ENCODE measurements at regions not wholly inside any gene's neighbourhood (a gene's known extent, or its start where the extent isn't known, plus 50 kb on each side); places are given as distances from the start of the nearest gene placed in this dataset.
A peak's percentile ranks its signal among the peaks of the same experiment; 100 is the strongest.
"Not testable (repeated sequence)": the region's sequence is repeated elsewhere in the genome, so short reads cannot be mapped to it uniquely, and the experiment has no call there.

- no peak for DNase-seq (ENCODE audit: low read depth)
- in situ Hi-C loops (cut with HindIII; ENCODE audit: low pct_unique_long_range_greater_than_20kb, low sequenced_read_pairs) = no loop called here
Observed at GRCh38 chr4:59540311-59540710, 1659.8 kb upstream of the ADGRL3 start.

- in situ Hi-C loops (cut with HindIII; ENCODE audit: low pct_unique_long_range_greater_than_20kb, low sequenced_read_pairs) = no loop called here
- DNase-seq (ENCODE audit: low read depth) = peak; percentile 31
Observed at GRCh38 chr4:59553063-59553720, 1646.9 kb upstream of the ADGRL3 start.

DNA sequence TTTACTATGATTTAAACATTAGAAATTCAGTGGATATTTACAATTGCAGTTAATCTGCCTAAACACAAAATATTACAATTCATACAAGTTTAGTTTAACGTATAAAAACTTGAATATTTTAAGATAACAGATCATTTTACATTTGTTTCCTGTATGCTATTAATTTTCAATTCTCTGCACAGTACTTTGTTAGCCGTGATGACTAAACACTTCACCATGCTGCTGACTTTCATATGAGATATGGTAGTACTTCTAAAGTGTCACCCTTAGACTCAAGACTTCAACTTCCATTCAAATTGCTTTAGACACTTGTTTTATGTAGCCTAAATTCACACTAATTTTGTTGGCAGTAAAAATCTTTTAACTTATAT lies 1646.4 kb upstream of the ADGRL3 start:
- DNase-seq (ENCODE audit: low read depth) = no peak
- in situ Hi-C loops (cut with HindIII; ENCODE audit: low pct_unique_long_range_greater_than_20kb, low sequenced_read_pairs) = no loop called here

- in situ Hi-C loops (cut with HindIII; ENCODE audit: low pct_unique_long_range_greater_than_20kb, low sequenced_read_pairs); DNase-seq (ENCODE audit: low read depth): not testable (repeated sequence)
Observed at GRCh38 chr4:59556191-59556590, 1643.9 kb upstream of the ADGRL3 start.

DNA sequence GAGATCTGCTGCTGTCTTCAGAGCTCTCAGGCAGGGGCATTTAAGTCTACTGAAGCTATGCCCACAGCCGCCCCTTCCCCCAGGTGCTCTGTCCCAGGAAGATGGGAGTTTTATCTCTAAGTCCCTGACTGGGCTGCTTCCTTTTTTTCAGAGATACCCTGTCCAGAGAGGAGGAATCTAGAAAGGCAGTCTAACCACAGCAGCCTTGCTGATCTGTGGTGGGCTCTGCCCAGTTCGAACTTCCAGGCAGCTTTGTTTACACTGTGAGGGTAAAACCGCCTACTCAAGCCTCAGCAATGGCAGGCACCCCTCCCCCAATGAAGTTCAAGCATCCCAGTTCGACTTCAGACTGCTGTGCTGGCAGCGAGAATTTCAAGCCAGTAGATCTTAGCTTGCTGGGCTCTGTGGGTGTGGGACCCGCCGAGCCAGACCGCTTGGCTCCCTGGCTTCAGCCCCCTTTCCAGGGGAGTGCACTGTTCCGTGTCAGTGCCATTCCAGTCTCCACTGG lies 1639.9 kb upstream of the ADGRL3 start:
- DNase-seq (ENCODE audit: low read depth); in situ Hi-C loops (cut with HindIII; ENCODE audit: low pct_unique_long_range_greater_than_20kb, low sequenced_read_pairs): not testable (repeated sequence)

GRCh38 chr4:59565836-59566235 lies 1634.3 kb upstream of the ADGRL3 start:
- DNase-seq (ENCODE audit: low read depth) = no peak
- in situ Hi-C loops (cut with HindIII; ENCODE audit: low pct_unique_long_range_greater_than_20kb, low sequenced_read_pairs) = no loop called here

DNA sequence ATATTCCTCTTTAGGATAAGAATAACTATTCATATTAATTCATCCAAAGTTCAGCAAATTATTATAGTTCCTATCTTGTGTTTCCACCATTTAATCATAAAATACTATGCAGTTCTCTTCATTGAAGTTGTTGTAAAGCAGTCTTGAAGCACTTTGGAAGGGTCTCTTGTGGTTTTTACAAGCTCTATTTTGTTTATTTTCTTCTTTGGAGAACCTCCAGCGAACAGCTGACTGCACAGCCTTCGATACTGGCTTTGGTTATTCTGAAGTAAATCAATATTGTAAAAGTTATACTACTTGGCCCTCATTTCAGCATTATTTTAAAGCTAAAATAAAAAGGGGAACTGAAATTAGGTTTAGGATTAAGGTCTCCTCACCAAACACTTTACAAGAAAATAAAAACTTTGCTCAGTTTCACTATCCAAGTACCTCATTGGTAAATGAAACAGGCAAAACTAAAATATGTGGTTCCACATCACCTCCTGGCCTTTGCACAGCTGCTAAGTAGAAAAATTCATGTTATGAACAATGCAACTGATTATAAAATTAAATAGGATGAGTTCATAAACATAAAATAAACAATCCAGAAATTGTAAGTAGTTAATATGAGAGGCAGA lies 1629.2 kb upstream of the ADGRL3 start:
- no peak for DNase-seq (ENCODE audit: low read depth)
- in situ Hi-C loops (cut with HindIII; ENCODE audit: low pct_unique_long_range_greater_than_20kb, low sequenced_read_pairs) = no loop called here

GRCh38 chr4:59571805-59572430 lies 1628.2 kb upstream of the ADGRL3 start:
- no peak for DNase-seq (ENCODE audit: low read depth)
- in situ Hi-C loops (cut with HindIII; ENCODE audit: low pct_unique_long_range_greater_than_20kb, low sequenced_read_pairs) = no loop called here

DNA sequence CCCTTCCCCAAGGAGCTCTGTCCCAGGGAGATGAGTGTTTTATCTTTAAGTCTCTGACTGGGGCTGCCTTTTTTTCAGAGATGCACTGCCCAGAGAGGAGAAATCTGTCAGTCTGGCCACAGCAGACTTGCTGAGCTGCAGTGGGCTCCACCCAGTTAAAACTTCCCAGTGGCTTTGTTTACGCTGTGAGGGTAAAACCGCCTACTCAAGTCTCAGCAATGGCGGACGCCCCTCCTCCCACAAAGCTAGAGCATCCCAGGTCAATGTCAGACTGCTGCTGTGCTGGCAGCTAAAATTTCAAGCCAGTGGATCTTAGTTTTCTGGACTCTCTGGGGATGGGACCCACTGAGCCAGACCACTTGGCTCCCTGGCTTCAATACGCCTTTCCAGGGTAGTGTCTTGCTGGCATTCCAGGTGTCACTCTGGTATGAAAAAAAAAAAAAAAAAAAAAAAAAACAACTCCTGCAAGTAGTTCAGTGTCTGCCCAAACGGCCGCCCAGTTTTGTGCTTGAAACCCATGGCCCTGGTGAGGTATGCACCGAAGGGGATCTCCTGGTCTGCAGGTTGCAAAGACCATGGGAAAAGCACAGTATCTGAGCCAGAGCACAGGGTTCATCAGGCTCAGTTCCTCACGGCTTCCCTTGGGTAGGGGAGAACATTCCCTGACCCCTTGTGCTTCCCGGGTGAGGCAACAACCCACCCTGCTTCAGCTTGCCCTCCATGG lies 1616.1 kb upstream of the ADGRL3 start:
- no peak for DNase-seq (ENCODE audit: low read depth)
- in situ Hi-C loops (cut with HindIII; ENCODE audit: low pct_unique_long_range_greater_than_20kb, low sequenced_read_pairs) = no loop called here

DNA sequence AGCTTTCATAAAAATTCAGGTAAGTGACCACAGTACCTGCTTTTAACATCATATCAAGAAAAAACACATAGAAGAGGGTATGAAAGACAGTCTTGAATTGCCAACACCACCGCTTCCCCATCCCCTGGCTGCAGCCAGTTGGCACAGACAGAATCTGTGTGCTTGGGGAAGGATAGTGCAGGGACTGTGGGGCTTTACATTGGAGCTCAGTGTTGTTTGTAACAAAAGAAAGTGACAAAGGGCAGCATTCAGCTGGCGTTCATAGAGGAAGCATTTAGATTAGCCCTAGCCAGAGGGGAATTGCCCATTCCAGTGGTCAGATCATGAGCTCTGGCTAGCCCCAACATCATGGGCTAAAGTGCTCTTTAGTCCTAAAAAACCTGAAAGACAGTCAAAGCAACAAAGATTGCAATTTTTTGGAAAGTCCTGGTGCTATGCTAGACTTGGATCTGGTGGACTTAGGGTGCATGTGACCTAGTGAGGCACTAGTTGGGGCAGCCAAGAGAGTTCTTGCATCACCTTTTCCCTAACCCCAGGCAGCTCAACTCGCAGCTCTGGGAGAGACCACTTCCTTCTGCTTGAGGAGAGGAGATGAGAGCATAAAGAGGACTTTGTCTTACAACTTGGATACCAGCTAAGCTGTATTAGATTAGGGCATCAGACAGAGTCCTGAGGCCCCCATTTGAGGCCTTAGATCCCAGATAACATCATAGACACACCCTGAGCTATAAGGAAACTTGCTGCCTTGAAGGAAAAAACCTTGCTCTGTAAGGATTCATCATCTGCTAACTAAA lies 1602.4 kb upstream of the ADGRL3 start:
- DNase-seq (ENCODE audit: low read depth) = no peak
- in situ Hi-C loops (cut with HindIII; ENCODE audit: low pct_unique_long_range_greater_than_20kb, low sequenced_read_pairs) = no loop called here

DNA sequence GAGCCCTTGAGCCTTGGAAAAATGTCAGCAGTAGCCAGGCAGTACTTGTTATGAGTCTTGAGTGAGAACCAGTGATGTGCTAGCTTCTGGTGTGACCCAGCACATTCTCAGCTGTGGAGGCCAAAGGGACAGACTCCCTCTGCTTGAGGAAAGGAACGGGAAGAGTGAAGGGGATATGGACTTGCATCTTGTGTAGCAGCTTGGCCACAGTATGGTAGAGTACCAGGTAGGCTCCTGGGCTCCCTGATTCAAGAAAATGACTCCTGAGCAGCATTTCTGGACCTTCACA lies 1601.9 kb upstream of the ADGRL3 start:
- in situ Hi-C loops (cut with HindIII; ENCODE audit: low pct_unique_long_range_greater_than_20kb, low sequenced_read_pairs) = no loop called here
- no peak for DNase-seq (ENCODE audit: low read depth)

DNA sequence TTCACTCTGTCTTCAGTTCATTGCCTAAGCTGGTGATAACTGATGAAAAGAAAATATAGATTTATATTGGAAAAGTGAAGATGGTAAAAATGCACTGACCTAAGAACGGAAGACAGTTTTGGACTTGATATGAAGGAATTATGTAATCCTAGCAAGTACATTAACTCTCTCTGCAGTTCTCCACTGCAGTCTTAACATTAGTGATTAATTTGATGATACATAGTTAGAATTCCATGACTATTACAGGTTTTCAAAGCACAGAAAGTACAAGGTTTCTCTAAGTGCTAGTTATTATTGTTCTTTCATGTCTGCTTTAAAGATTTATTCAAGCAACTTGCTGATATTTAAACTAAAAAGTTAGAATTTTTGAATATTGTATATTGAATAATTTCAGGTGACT lies 1591.7 kb upstream of the ADGRL3 start:
- in situ Hi-C loops (cut with HindIII; ENCODE audit: low pct_unique_long_range_greater_than_20kb, low sequenced_read_pairs) = no loop called here
- no peak for DNase-seq (ENCODE audit: low read depth)

DNA sequence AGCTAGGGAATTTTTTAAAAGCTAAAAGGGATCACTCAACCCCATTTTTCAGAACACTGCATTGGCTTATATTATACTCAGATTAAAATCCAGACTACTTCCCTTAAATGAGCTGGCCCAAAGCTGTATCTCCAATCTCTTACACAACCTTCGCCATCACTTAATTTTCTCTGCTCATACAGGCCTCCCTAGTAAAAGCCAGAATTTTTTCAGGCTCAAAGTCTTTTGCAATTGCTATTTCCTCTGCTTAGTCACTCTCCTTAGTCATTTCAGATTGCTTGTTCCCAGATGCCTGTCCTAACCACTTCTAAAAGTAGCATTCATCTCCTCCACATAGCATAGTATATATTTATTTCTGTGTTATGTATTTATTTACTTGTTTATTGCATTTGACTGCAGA lies 1587.9 kb upstream of the ADGRL3 start:
- DNase-seq (ENCODE audit: low read depth) = no peak
- in situ Hi-C loops (cut with HindIII; ENCODE audit: low pct_unique_long_range_greater_than_20kb, low sequenced_read_pairs) = no loop called here

DNA sequence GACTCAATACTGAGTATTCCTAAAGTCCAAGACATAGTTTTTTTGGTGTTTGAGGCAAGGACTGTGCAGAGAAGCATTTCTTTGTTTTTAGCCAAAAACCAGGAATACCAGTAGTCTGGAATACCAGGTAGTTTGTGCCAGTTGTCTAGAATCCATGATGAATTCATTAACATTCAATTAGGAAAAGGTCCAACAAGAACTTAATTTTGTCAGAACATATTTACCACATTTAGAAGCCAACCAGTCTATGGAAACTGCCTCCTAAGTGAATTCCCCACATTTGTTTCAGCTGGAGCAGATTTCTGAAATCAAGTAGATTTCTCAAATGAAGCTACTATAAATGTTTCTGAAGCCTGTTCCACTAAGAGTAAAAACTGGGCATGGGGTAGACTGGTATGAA lies 1584.8 kb upstream of the ADGRL3 start:
- in situ Hi-C loops (cut with HindIII; ENCODE audit: low pct_unique_long_range_greater_than_20kb, low sequenced_read_pairs) = no loop called here
- DNase-seq (ENCODE audit: low read depth) = no peak

DNA sequence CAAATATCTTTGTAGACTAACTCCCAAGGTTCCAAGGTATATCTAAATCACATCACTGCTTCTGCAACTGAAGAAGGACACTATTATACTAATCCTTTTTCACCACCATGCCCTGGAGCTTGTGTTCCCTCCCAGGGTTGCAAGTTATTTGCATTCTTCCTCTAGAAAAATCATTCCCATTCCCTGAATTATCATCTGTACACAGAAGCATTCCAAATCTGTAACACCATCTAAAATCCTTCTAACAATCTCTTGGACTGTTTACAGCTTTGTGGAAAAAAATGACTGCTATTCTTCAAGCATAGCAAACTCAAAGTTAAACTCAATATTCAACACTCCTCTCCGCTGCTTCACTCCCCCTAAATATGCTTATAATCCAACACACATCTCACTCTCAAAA lies 1570.8 kb upstream of the ADGRL3 start:
- in situ Hi-C loops (cut with HindIII; ENCODE audit: low pct_unique_long_range_greater_than_20kb, low sequenced_read_pairs) = no loop called here
- DNase-seq (ENCODE audit: low read depth) = no peak

- no peak for DNase-seq (ENCODE audit: low read depth)
- in situ Hi-C loops (cut with HindIII; ENCODE audit: low pct_unique_long_range_greater_than_20kb, low sequenced_read_pairs) = no loop called here
Observed at GRCh38 chr4:59630235-59630634, 1569.9 kb upstream of the ADGRL3 start.

DNA sequence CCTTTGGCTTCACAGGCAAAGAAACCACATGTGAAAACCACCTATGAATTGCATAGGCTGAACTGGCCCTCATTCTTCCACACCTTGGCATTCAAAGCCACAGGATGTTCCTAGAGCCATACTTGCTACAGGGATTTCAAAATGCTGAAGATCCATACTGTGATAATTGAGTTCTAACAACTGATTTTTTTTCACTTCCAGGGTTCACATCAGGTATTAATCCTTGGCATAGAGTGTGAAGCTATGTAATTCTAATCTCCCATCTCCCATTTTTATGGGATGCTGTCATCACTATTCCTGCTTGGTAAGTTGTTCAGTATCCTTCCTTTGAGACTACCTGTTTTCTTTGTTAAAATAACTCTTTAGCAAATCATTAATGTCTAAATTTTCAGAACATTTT lies 1569.2 kb upstream of the ADGRL3 start:
- in situ Hi-C loops (cut with HindIII; ENCODE audit: low pct_unique_long_range_greater_than_20kb, low sequenced_read_pairs) = no loop called here

DNA sequence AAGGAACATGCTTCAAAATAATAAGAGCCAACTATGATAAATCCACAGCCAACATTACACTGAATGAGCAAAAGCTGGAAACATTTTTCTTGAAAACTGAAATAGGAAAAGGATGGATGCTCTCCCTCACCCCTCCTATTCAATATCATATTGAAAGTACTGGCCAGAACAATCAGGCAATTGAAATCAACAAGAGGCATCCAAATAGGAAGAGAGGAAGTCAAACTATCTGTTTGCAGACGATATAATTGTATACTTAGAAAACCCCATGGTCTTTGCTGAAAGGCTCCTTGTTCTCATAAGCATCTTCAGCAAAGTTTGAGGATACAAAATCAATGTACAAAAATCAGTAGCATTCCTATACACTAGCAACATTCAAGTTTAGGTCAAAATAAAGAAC lies 1562.5 kb upstream of the ADGRL3 start:
- no peak for DNase-seq (ENCODE audit: low read depth)
- in situ Hi-C loops (cut with HindIII; ENCODE audit: low pct_unique_long_range_greater_than_20kb, low sequenced_read_pairs) = no loop called here

More for the DNA sequence above, 1569.2 kb upstream of the ADGRL3 start:
- no peak for DNase-seq (ENCODE audit: low read depth)

DNA sequence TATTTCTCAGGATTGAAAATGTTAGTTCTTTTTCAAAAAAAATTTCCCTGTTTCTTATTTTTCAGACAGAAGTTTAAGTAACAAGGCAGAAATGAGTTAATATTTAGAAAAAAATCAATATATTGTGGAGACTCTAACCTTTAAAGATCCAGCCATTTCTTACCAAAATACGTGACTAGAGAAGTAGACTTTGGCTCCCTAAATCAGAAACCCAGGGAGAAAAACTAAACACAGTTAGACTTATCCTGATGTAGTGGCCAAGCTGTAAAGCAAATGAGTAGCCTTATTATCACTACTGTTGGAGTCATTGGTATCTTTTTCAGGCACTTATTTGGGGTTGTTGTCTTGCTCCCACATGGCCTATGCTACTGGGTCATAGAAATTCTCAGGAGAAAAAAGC lies 1556.4 kb upstream of the ADGRL3 start:
- in situ Hi-C loops (cut with HindIII; ENCODE audit: low pct_unique_long_range_greater_than_20kb, low sequenced_read_pairs) = no loop called here
- DNase-seq (ENCODE audit: low read depth) = no peak

Measured in Caki2 (cell line).